UCSD-AML1 (cell line): ENCODE measurements at regions not wholly inside any gene's neighbourhood (a gene's known extent, or its start where the extent isn't known, plus 50 kb on each side); places are given as distances from the start of the nearest gene placed in this dataset.
"Not testable (repeated sequence)": the region's sequence is repeated elsewhere in the genome, so short reads cannot be mapped to it uniquely, and the experiment has no call there.

ENCODE experiments used
- DNase-seq: peaks from one replicate; lab custom pipeline; 2025; ENCODE audit not compliant: unreplicated experiment; lab: John Stamatoyannopoulos, UW

GRCh38 chr14:106021832-106022231 lies 495.4 kb downstream of the TMEM121 start:
- DNase-seq = no peak

- not testable (repeated sequence) for DNase-seq
These were observed 496.3 kb downstream of the TMEM121 start for GRCh38 chr14:106022648-106023047.

DNA sequence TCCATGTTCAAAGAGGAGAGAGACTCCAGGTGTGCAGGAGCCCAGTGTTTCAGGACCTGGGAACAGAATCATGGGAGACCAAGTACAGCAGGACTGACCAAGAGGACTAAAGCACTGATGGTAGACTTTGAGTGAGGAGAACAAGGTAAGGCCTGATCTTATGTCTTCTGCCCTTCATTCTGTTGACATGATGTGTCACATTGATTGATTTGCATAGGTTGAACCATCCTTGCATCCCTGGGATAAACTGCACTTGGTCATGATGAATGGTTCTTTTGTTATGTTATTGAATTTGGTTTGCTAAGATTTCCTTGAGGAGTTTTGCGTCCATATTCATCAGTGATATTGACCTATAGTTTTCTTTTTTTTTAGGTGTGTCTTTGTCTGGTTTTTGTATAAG lies 497.0 kb downstream of the TMEM121 start:
- no peak for DNase-seq

GRCh38 chr14:106024983-106025604 lies 498.7 kb downstream of the TMEM121 start:
- no peak for DNase-seq

DNA sequence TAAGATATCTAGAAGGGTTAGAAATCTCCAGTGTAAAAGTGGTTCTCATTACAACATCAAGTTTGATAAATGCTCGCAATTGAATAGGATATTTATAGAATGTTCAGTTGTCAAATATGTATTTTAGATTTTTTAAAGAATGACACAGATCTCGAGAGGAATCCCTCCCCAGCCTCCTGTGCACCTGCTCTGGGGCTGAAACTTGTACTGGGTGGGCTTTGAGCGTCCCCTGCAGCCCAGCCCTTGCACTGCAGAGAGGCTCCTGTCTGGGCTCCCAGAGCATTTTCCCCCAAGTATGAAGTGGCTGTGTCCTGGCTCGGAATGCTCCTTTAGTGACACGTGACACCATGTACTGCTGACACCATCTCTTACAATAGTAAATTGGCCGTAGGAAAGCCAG lies 499.6 kb downstream of the TMEM121 start:
- DNase-seq = no peak

DNA sequence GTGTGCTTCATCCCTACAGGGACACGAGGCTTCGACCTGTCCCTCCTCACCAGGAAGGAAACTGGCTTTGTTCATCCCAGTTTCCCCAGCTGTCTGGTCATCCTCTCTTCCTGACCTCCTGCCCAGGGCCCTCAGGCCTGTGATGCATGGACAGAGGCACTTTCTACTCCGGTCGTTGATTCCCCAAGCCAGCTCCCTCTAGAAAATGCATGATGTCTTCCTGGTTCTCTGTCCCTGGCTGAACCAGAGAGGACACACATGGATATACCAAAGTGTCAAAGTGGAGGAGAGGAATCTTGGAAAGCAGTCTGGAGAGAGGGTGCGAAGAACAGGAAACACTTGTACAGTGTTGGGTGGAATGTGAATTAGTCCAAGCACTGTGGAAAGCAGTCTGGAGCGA lies 501.4 kb downstream of the TMEM121 start:
- not testable (repeated sequence) for DNase-seq

GRCh38 chr14:106029959-106030358 lies 503.6 kb downstream of the TMEM121 start:
- no peak for DNase-seq

- no peak for DNase-seq
These were observed 511.0 kb downstream of the TMEM121 start for GRCh38 chr14:106037380-106037779.

DNA sequence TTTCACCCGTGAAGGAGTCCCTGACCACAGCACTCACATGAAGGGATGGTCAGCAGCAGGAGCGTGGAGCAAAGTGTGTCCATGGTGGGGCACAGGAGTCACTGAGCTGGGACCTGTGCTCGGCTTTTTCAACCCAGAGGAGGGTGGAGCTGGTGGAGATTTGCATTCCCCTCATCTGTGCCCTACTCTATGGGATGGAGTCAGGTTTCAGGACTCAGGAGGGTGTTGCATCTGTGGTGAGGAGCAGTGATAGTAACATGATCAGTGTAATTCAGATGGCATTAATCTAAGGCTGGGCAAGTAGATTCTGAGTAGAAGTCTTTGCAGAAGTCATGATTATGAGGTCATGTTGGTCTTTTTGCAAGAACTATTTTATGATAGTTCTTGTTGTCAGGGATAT lies 511.9 kb downstream of the TMEM121 start:
- DNase-seq = no peak

DNA sequence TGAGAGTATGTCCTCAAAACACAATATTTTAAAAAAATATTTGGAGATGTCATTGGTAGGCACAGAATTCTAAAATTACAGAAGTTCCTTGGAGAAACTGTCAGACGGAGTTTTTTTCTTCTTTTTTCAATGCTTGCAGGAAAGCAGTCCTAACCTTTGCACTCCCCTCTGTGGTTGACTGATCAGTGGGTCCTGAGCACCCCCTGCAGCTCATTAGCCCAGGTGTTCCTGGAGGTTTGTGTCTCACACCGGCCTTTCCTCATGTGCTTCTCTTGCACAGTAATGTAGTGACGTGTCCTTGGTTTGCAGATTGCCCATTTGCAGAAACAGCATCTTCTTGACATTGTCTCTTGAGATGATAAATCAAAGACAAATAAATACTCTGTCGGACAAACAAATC lies 513.0 kb downstream of the TMEM121 start:
- no peak for DNase-seq

GRCh38 chr14:106044515-106044914 lies 518.1 kb downstream of the TMEM121 start:
- DNase-seq = no peak

DNA sequence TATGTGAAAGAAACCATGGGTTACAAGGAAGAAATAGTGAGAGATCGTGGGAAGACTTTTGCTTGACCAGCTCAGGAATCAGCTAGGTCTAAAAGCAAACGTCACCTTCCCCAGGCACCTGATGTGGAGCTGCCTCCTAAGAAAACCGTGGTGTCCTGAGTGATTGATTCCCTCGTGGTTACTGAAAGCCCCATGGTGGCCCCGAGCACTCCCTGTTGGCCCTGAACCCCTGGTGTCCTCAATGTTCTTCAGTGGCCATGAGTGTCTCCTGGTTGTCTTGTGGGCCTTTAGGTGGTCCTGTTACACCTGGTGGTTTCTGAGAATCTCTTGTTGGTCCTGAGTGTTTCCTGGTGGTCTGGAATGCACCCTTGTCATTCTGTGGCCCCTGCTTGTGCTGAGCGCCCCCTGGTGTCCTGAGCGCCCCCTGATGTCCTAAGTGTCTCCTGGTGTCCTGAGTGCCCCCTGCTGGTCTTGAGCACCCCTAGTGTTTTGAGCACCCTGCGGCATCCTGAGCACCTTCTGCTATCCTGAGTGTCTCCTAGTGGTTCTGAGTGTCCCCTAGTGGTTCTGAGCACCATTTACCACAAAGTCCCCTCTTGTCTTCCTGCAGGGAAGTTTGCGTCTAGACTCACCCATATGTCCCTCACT lies 518.7 kb downstream of the TMEM121 start:
- peak; percentile 72 for DNase-seq

- DNase-seq = no peak
These were observed 525.4 kb downstream of the TMEM121 start for GRCh38 chr14:106051796-106052195.

DNA sequence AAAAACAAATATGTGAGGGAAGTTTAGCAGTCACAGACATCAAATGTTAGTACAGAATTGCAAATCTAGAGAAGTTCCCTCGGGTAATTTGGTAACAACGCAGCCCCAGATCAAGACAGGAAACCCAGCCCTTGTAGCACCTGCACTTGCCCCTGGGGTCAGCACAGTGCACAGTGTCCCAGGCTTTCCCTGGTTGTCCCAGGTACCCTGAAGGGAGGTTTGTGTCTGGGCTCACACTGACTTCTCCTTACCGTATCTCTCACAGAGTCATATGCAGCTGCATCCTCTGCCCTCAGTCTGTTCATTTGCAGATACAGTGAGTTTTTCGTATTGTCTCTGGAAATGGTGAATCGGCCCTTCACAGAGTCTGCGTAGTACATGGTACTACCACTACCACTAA lies 528.9 kb downstream of the TMEM121 start:
- DNase-seq = no peak

DNA sequence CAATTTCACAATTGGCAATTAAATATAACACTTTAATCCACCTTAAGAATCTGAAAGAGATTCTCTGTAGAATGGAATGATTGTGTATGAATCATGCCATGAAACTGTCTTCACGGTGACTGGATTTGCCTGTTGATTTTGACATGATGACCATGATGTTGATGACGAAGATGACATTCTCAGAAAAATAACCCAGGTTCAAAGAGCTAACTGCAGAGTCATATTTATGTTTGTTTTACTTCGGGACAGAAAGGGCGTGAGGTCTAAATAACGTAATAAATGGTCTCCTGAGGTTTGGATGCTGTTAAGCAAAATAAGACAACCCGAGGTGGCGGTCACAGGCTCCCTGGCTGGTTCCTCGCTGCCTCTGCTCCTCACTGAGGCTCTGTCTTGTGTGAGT lies 532.0 kb downstream of the TMEM121 start:
- no peak for DNase-seq

DNA sequence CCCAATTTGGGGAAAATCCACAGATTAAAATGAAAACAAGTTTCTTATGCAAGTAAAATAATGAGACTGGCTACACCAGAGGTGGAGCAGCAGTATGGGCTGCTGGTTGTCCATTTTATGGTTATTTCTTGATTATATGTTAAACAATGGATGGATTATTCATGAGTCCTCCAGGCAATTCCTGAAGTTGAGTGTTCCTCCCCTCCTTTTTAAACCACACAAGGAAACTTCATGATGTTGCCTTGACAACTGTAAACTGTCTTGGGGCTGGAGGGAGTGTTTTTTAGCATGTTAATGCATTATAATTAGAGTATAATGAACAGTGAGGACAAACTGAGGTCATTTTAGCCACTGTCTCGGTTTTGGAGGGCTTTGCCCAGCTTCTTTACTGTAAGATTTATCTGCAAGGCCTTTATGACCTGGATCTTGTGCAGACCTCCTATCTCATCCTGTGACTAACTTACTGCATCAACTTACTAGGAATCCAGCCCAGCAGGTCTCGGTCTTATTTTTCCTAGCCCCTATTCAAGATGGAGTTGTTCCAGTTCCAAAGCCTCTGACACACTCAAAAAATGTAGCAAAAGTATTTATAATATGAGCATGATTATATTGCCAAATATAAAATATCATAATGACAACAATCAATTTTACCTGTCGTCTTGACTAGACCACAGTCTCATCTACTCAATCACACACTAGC lies 534.0 kb downstream of the TMEM121 start:
- no peak for DNase-seq

DNA sequence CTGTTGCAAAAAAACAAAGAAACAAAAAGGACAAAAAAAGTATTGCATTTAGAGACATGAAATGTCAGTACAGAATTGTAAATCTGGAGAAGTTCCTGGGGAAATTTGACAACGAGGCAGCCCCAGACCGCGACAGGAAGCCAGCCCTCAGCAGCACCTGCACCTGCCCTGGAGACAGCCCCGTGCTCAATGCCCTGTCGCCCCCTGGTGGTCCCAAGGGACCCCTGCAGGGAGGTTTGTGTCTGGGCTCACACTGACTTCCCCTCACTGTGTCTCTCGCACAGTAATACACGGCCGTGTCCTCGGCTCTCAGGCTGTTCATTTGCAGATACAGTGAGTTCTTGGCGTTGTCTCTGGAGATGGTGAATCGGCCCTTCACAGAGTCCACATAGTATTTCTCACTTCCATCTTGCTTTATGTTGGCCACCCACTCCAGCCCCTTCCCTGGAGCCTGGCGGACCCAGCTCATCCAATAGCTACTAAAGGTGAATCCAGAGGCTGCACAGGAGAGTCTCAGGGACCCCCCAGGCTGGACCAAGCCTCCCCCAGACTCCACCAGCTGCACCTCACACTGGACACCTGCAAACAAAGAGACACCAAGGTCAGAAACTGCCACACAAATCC lies 535.6 kb downstream of the TMEM121 start:
- DNase-seq = peak; percentile 45

GRCh38 chr14:106062502-106063272 lies 536.3 kb downstream of the TMEM121 start:
- DNase-seq = no peak

GRCh38 chr14:106067935-106068334 lies 541.6 kb downstream of the TMEM121 start:
- DNase-seq = no peak

GRCh38 chr14:106069804-106070625 lies 543.6 kb downstream of the TMEM121 start:
- DNase-seq = no peak
